NK-92 treated with Interleukin-12 subunit alpha and Interleukin-12 subunit beta, amount 100 ng/mL, for 24 hours (cell line): ENCODE measurements at regions not wholly inside any gene's neighbourhood (a gene's known extent, or its start where the extent isn't known, plus 50 kb on each side); places are given as distances from the start of the nearest gene placed in this dataset.
"Not testable (repeated sequence)": the region's sequence is repeated elsewhere in the genome, so short reads cannot be mapped to it uniquely, and the experiment has no call there.

ENCODE experiments used
- DNase-seq: peaks from one replicate; lab custom pipeline; 2025; lab: John Stamatoyannopoulos, UW

DNA sequence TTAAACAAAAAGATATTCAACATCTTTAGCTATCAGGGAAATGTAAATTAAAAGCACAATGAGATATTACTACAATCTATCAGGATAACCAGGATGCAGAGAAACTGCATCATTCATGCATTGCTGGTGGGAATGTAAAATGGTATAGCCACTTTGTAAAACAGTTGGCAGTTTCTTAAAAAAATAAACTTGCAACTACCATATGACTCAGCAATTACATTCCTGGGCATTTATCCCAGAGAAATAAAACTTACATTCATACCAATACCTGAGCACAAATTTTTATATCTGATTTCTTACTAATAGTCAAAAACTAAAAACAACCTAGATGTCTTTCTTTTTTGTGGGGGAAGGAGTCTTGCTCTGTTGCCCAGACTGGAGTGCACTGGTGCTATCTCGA lies 190.3 kb upstream of the TAB2 start:
- no peak for DNase-seq

DNA sequence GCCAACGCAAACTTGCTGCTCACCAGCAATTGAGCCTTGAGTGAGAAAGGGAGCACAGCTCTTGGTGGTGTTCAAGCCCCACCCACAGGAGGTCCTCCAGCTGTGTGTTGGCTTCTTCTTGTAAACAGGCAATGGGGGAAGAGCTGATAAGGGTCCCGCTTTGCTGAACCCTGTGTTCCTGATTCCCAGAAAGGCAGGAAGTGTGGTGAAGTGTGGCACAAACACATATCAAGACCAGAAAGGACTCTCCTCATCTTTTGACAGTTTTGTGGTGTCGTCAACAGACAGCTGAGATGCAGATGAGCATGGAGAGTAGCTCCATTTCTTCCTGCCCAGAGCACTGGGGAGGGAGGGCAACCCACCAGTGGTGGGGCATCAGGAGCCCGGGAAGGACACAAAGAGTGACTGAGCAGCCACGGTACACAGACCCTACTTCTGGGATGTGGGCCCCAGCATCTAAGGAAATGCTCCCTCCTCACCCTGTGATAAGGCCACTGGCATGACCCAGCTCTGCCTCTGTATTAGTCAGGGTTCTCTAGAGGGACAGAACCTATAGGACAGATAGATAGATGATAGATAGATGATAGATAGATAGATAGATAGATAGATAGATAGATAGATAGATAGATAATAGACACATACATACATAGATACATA lies 188.9 kb upstream of the TAB2 start:
- peak; percentile 37 for DNase-seq

- peak; percentile 55 for DNase-seq
These were observed 188.0 kb upstream of the TAB2 start for GRCh38 chr6:149129371-149130077.

- no peak for DNase-seq
These were observed 187.4 kb upstream of the TAB2 start for GRCh38 chr6:149130090-149130489.

GRCh38 chr6:149130508-149130907 lies 187.0 kb upstream of the TAB2 start:
- DNase-seq = no peak

- DNase-seq = no peak
These were observed 185.6 kb upstream of the TAB2 start for GRCh38 chr6:149131891-149132290.

DNA sequence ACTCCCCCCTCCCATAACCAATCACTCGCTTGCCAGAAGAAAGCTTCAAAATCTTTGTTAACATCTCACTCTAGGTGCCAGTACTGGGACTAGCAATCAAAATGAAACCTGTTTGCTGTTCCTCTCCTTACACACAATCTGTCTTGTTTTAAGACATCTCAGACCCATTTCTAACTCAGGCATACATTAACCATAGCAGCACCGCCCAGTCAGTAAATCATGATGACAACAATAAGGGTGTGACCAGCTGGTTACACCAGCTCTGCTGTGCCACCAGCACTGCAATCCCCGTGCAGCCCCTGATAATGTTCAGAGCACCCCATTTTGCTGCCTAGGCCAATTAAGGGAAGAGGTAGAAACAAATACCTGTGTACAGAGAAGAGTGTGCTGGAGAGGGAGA lies 185.2 kb upstream of the TAB2 start:
- DNase-seq = no peak

DNA sequence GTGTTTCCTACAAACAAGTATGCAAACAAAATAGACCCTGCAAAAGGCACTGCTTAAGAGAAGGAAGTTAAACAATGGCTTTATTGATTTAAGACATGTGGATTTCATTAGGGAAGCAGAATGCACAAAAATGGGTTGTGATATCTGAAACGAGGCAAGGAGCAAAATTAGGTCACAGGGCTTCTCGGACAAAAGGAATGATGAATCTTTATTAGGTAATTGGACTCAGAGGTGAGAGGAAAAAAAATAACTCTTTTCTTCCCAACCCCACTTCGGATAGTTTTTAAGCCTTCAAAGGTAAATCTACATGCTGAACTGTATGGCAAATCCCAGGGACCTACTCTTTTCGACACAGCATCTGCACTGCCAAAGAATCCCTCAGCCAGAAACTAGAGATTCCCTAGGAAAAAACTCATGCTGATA lies 183.0 kb upstream of the TAB2 start:
- no peak for DNase-seq

- DNase-seq = no peak
These were observed 181.7 kb upstream of the TAB2 start for GRCh38 chr6:149135809-149136208.

GRCh38 chr6:149136273-149136912 lies 181.1 kb upstream of the TAB2 start:
- DNase-seq = no peak

DNA sequence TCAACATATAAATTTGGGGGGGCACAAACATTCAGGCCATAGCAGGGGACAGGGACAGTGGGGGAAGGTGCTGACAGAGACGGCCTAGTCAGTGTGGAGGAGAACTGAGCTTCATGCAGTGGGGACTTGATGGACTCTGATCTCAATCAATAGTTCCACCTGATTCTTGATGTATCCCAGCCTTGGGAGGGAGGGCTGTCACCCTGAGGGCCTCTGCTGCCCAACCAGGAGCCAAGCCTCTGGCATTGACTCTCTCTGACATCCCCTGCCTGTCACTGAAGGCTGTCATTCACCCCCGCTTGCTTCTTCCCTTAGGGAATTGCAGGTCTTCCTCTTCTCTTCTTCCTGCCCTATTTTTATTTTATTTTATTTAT lies 180.6 kb upstream of the TAB2 start:
- DNase-seq = no peak

- no peak for DNase-seq
These were observed 179.9 kb upstream of the TAB2 start for GRCh38 chr6:149137594-149137993.

GRCh38 chr6:149138089-149138488 lies 179.4 kb upstream of the TAB2 start:
- no peak for DNase-seq

DNA sequence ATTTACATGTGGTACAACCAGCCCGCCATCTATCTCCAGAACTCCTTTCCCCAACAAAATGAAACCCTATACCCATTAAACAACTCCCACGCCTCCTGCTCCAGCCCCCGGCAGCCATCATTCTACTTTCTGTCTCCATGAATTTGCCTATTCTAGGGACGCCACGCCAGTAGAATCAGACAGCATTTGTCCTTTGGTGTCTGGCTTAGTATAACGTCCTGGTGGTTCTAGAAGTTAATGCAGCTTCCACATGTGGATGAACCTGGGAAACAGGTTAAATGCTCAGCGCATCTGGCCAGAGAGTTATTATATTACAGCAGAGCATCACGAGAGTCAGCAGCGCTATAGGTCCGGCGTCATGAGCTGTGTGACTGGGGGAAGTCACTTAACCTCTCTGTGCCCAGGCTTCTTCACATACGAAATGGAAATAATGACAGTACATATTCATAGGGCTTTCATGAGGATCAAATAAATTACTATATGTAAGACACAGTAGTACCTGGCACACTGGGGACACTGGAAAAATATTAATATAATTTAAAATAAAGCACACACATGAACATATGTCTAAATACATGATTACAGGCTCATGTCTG lies 178.7 kb upstream of the TAB2 start:
- DNase-seq = no peak

DNA sequence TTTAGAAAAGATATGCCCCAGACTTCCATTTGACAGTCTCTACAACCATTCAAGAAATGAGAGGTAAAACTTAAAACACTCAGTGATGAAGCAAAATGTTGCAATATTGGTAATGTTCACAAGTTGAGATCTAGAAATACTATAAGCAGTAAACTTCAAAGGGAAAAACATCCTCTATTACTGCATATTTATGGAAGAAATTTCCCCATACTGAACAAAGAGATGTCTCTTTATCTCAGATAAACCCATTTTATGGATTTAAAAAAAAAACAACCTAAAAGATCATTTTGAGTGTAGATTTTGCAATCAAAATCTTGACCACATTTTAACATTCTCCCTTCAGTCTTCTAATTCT lies 177.8 kb upstream of the TAB2 start:
- no peak for DNase-seq

DNA sequence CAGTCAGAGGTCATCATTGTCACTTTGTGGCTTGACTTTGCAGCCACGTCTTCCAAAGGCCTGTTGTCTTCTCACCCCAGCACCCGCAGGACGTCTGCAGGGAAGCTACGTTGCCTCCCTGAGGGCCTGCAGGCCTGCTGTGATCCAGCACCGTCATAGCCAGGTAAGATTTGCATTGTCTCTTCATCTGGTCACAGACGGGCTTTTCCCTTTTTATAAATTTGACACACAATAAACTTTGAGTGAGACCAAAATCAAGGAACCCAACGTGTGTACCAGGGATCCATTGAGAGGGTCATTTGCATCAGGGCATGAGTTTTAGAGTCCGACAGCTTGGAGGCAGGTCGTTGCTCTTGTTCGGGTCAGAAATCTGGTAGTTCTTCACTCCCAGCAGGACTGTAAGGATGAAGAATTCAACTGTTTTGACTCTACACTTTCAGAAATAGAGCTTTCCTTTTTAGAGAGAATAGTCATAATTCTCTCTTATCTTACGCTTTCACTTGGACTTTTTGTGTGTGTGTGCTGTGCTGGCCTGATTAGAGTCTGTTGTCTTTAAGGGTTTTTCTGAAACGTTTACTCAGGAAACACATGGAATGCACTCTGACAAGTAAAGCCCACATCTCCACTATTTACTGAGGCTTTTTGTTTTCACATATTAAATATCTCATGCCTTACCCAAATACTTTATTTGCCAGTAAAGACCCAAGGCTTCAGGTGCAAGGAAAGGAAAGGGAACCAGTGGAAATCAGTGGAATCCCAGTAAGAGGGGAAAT lies 177.2 kb upstream of the TAB2 start:
- peak; percentile 71 for DNase-seq

DNA sequence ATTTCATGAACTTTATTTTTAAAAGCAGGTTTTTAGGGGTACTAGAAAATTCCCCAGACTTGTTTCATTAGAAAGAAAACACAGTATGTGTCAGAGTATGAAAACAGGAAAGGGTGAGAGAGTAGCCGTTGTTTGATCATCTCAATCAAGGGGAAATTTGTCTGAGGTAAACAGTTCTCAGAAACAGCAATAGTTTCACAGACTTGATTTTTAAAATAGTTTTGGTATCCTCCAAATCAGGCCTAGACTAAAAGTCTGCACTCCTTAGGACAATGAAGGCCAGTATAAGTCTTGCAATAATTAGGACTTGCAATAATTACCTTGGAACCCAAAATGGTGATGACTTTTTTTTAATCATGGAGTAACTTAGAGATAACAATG lies 176.6 kb upstream of the TAB2 start:
- no peak for DNase-seq

DNA sequence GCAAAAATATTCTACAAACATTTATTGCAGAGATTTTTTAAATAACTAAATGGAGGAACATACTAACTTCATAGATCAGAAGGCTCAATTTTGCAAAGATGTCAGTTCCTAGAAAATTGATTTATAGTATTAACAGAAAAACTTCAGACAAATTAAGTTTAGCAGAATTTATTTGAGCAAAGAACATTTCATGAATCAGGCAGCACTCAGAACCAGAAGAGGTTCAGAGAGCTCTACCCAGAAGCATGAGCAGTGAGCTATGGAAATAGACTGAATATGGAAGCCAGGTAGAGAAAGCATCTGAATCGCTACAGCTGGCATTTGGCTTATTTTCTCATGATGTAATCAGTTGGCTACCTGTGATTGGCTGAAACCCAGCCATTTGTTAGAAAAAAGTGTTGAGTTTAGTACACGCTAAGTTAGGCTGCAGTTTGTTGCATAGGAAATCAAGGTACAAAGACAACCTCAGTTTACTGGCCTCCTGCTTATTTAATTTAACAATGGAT lies 174.5 kb upstream of the TAB2 start:
- DNase-seq = no peak

GRCh38 chr6:149145800-149146199 lies 171.7 kb upstream of the TAB2 start:
- not testable (repeated sequence) for DNase-seq

- DNase-seq = no peak
These were observed 170.3 kb upstream of the TAB2 start for GRCh38 chr6:149147195-149147594.

GRCh38 chr6:149147938-149148718 lies 169.4 kb upstream of the TAB2 start:
- DNase-seq = no peak
